ENCODE measurements at regions not wholly inside any gene's neighbourhood (a gene's known extent, or its start where the extent isn't known, plus 50 kb on each side); places are given as distances from the start of the nearest gene placed in this dataset.
"Not testable (repeated sequence)": the region's sequence is repeated elsewhere in the genome, so short reads cannot be mapped to it uniquely, and the experiment has no call there.

- not testable (repeated sequence) for TF ChIP-seq CTCF (IDR thresholded peaks at IDR 0.05); REST (IDR thresholded peaks at IDR 0.05; ENCODE audit: insufficient read depth in 1 of 2, low read depth in 2 of 2, low read length in 1 of 2)
These were observed 152.1 kb upstream of the IRF2BP2 start for GRCh38 chr1:234762127-234762526.

Data from Panc1 (cell line).